22Rv1 (cell line): ENCODE measurements at regions not wholly inside any gene's neighbourhood (a gene's known extent, or its start where the extent isn't known, plus 50 kb on each side); places are given as distances from the start of the nearest gene placed in this dataset.
A peak's percentile ranks its signal among the peaks of the same experiment; 100 is the strongest.

ENCODE experiments used
- H3K27ac ChIP-seq: fragments of 450-650 bp; 2 replicates; pipeline ENCODE4 v1.5.1; 2017
- CTCF ChIP-seq: fragments of 450-650 bp; IDR thresholded peaks from 2 replicates; pipeline ENCODE4 v1.5.1; 2017; ENCODE audit warnings: mild to moderate bottlenecking
- ZFX ChIP-seq: fragments of 450-650 bp; IDR thresholded peaks from 2 replicates; pipeline ENCODE4 v1.6.1; 2017; ENCODE audit warnings: antibody characterized with exemption, borderline replicate concordance

- H3K27ac ChIP-seq = no peak overlapping the region
- TF ChIP-seq CTCF = no peak
- no peak for TF ChIP-seq ZFX
These were observed 233.2 kb downstream of the PMP22 start for GRCh38 chr17:15031975-15032374.

GRCh38 chr17:15029469-15029868, 235.7 kb downstream of the PMP22 start:
- TF ChIP-seq CTCF (peak; percentile 37), ZFX (no peak)
- no peak overlapping the region for H3K27ac ChIP-seq

GRCh38 chr17:15027853-15028252, 237.3 kb downstream of the PMP22 start:
- no peak overlapping the region for H3K27ac ChIP-seq
- no peak for TF ChIP-seq ZFX
- no peak for TF ChIP-seq CTCF

DNA sequence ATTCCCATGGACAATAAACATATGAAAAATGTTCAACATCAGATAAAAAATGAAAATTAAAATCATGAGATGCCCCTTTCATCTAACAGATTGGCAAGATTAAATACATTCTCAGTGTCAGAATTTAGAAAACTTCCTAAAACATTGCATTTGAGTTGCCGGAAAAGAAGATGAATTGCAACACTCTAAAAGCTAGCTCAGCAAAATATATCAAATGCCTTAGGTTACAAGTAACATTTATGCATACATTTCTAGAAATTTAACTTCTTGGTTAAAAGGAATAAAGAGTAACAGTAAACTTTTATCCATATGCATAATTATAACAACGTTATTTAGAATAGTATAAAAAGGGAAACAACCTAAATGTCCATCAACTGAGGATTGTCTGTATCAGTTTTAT, 239.0 kb downstream of the PMP22 start:
- TF ChIP-seq ZFX = no peak
- no peak for TF ChIP-seq CTCF
- no peak overlapping the region for H3K27ac ChIP-seq

- no peak overlapping the region for H3K27ac ChIP-seq
- TF ChIP-seq ZFX = no peak
These were observed 241.4 kb downstream of the PMP22 start for GRCh38 chr17:15023589-15024336.

GRCh38 chr17:15019158-15019557, 246.0 kb downstream of the PMP22 start:
- TF ChIP-seq ZFX = no peak
- no peak for TF ChIP-seq CTCF
- H3K27ac ChIP-seq = no peak overlapping the region

- H3K27ac ChIP-seq = no peak overlapping the region
- TF ChIP-seq ZFX (no peak), CTCF (no peak)
These were observed 252.7 kb downstream of the PMP22 start for GRCh38 chr17:15012351-15012980.
